Brain microvascular endothelial cell (primary cell): ENCODE measurements at regions not wholly inside any gene's neighbourhood (a gene's known extent, or its start where the extent isn't known, plus 50 kb on each side); places are given as distances from the start of the nearest gene placed in this dataset.

ENCODE experiments used
- DNase-seq: peaks from one replicate; pipeline ENCODE4 v3.0.0-alpha.2; 2020
- H3K27ac ChIP-seq: fragments of 250-450 bp; sonication (Bioruptor Pico); 2 replicates; pipeline ENCODE4 v1.5.1; 2020; ENCODE audit warnings: mild to moderate bottlenecking, moderate library complexity
- H3K27me3 ChIP-seq: fragments of 250-450 bp; sonication (Bioruptor Pico); replicated peaks from 2 replicates; pipeline ENCODE4 v1.5.1; 2020; ENCODE audit warnings: mild to moderate bottlenecking
- H3K36me3 ChIP-seq: fragments of 250-450 bp; sonication (Bioruptor Pico); replicated peaks from 2 replicates; pipeline ENCODE4 v1.5.1; 2020; ENCODE audit warnings: mild to moderate bottlenecking
- H3K4me3 ChIP-seq: 2 replicates; pipeline ENCODE4 v1.5.1; 2011; ENCODE audit warnings: low read depth, mild to moderate bottlenecking, control low read depth, low read length, moderate library complexity
- CTCF ChIP-seq: IDR thresholded peaks from 2 replicates; pipeline ENCODE4 v1.5.1; 2011; ENCODE audit warnings: low read depth, mild to moderate bottlenecking, moderate library complexity, low read length, control low read depth, inconsistent platforms; ENCODE audit errors: missing control alignments
- in situ Hi-C: cut with HindIII; loops from 2 replicates; pipeline ENCODE4 v1.10.0; 2017; ENCODE audit warnings: low sequenced_read_pairs, low pct_ligation_motif_present

GRCh38 chr16:49919327-49919726 is 63.4 kb upstream of the ZNF423 start:
- TF ChIP-seq CTCF = no peak
- in situ Hi-C loops = no loop called here
- H3K4me3 ChIP-seq = no peak overlapping the region
- no peak for DNase-seq
- H3K27ac ChIP-seq = no peak overlapping the region
- no peaks in the 10 kb centered on the region for H3K27me3 ChIP-seq
- no peaks in the 10 kb centered on the region for H3K36me3 ChIP-seq

GRCh38 chr16:49920397-49920796 is 64.5 kb upstream of the ZNF423 start:
- Histone ChIP-seq H3K27me3 (no peaks in the 10 kb centered on the region), H3K4me3 (no peak overlapping the region), H3K36me3 (no peaks in the 10 kb centered on the region), H3K27ac (no peak overlapping the region)
- in situ Hi-C loops = no loop called here
- TF ChIP-seq CTCF = no peak
- no peak for DNase-seq

GRCh38 chr16:49921106-49921505 is 65.2 kb upstream of the ZNF423 start:
- DNase-seq = no peak
- in situ Hi-C loops = no loop called here
- H3K36me3 ChIP-seq = no peaks in the 10 kb centered on the region
- no peak overlapping the region for H3K27ac ChIP-seq
- H3K4me3 ChIP-seq = no peak overlapping the region
- no peak for TF ChIP-seq CTCF
- H3K27me3 ChIP-seq = no peaks in the 10 kb centered on the region

GRCh38 chr16:49921791-49922456 is 66.0 kb upstream of the ZNF423 start:
- in situ Hi-C loops = no loop called here
- peak; percentile 85 for TF ChIP-seq CTCF
- H3K27ac ChIP-seq = no peak overlapping the region
- H3K4me3 ChIP-seq = no peak overlapping the region
- no peaks in the 10 kb centered on the region for H3K27me3 ChIP-seq
- H3K36me3 ChIP-seq = no peaks in the 10 kb centered on the region
- DNase-seq = peak; percentile 60

- Histone ChIP-seq H3K27ac (no peak overlapping the region), H3K4me3 (no peak overlapping the region), H3K36me3 (no peaks in the 10 kb centered on the region), H3K27me3 (no peaks in the 10 kb centered on the region)
- in situ Hi-C loops = no loop called here
- no peak for DNase-seq
- no peak for TF ChIP-seq CTCF
Observed at GRCh38 chr16:49923411-49923810, 67.5 kb upstream of the ZNF423 start.

GRCh38 chr16:49924078-49924477 is 68.2 kb upstream of the ZNF423 start:
- in situ Hi-C loops = no loop called here
- Histone ChIP-seq H3K36me3 (no peaks in the 10 kb centered on the region), H3K27me3 (no peaks in the 10 kb centered on the region), H3K4me3 (no peak overlapping the region), H3K27ac (no peak overlapping the region)
- no peak for TF ChIP-seq CTCF
- DNase-seq = no peak
